Smooth muscle cell (in vitro differentiated cells): ENCODE measurements at regions not wholly inside any gene's neighbourhood (a gene's known extent, or its start where the extent isn't known, plus 50 kb on each side); places are given as distances from the start of the nearest gene placed in this dataset.

Experiments
- DNase-seq: peaks from one replicate; lab custom pipeline; 2025; ENCODE audit not compliant: unreplicated experiment; lab: John Stamatoyannopoulos, UW
- H2AFZ ChIP-seq: fragments of 200-600 bp; sonication (generic); 2 replicates; pipeline ENCODE4 v1.6.0; 2016; ENCODE audit warnings: antibody characterized with exemption, low read depth, mild to moderate bottlenecking
- H3F3A ChIP-seq: fragments of 200-600 bp; sonication (generic); 2 replicates; pipeline ENCODE4 v1.6.0; 2017; ENCODE audit warnings: antibody characterized with exemption, low read depth
- H3K27ac ChIP-seq: fragments of 200-600 bp; sonication (generic); 2 replicates; pipeline ENCODE4 v1.5.1; 2016; ENCODE audit warnings: low read depth, mild to moderate bottlenecking
- H3K27me3 ChIP-seq: fragments of 200-600 bp; sonication (generic); 2 replicates; pipeline ENCODE4 v1.6.1; 2016; ENCODE audit warnings: low read depth, mild to moderate bottlenecking
- H3K36me3 ChIP-seq: fragments of 200-600 bp; sonication (generic); 2 replicates; pipeline ENCODE4 v1.5.1; 2016; ENCODE audit warnings: low read depth
- H3K4me1 ChIP-seq: fragments of 200-600 bp; sonication (generic); 2 replicates; pipeline ENCODE4 v1.5.1; 2016; ENCODE audit warnings: low read depth
- H3K4me2 ChIP-seq: fragments of 200-600 bp; sonication (generic); 2 replicates; pipeline ENCODE4 v1.6.0; 2016; ENCODE audit warnings: mild to moderate bottlenecking
- H3K4me3 ChIP-seq: fragments of 200-600 bp; sonication (generic); 2 replicates; pipeline ENCODE4 v1.5.1; 2016; ENCODE audit warnings: mild to moderate bottlenecking
- H3K79me2 ChIP-seq: fragments of 200-600 bp; sonication (generic); 2 replicates; pipeline ENCODE4 v1.6.0; 2016; ENCODE audit warnings: low read depth, mild to moderate bottlenecking
- H3K9ac ChIP-seq: fragments of 200-600 bp; sonication (generic); 2 replicates; pipeline ENCODE4 v1.6.0; 2016; ENCODE audit warnings: low read depth
- H3K9me3 ChIP-seq: fragments of 200-600 bp; sonication (generic); replicated peaks from 2 replicates; pipeline ENCODE4 v1.5.1; 2016; ENCODE audit warnings: low read depth
- H4K20me1 ChIP-seq: fragments of 200-600 bp; sonication (generic); 2 replicates; pipeline ENCODE4 v1.6.0; 2016; ENCODE audit warnings: low read depth
- WGBS: methylation state at CpG from one replicate; pipeline ENCODE4 v1.1.7; 2016; ENCODE audit warnings: low lambda C conversion rate; 5-methylcytosine and 5-hydroxymethylcytosine counted together
- TF ChIP-seq, protein P1 (sequence below): fragments of 200-600 bp; sonication (generic); IDR thresholded peaks from 2 replicates; pipeline ENCODE4 v1.5.1; 2017; ENCODE audit warnings: borderline replicate concordance, mild to moderate bottlenecking, antibody characterized with exemption; ENCODE audit not compliant: insufficient read depth, poor library complexity, severe bottlenecking

DNA sequence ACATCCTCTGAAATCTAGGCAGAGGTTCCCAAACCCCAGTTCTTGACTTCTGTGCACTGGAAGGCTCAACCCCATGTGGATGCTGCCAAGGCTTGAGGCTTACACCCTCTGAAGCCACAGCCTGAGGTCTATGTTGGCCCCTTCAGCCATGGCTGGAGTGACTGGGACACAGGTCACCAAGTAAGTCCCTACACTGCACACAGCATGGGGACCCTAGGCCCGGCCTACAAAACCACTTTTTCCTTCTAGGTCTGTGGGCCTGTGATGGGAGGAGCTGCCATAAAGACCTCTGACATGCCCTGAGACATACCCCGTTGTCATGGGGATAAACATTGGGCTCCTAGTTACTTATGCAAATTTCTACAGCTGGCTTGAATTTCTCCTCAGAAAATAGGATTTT, 418.8 kb upstream of the CCNH start:
- TF ChIP-seq, protein P1, sequence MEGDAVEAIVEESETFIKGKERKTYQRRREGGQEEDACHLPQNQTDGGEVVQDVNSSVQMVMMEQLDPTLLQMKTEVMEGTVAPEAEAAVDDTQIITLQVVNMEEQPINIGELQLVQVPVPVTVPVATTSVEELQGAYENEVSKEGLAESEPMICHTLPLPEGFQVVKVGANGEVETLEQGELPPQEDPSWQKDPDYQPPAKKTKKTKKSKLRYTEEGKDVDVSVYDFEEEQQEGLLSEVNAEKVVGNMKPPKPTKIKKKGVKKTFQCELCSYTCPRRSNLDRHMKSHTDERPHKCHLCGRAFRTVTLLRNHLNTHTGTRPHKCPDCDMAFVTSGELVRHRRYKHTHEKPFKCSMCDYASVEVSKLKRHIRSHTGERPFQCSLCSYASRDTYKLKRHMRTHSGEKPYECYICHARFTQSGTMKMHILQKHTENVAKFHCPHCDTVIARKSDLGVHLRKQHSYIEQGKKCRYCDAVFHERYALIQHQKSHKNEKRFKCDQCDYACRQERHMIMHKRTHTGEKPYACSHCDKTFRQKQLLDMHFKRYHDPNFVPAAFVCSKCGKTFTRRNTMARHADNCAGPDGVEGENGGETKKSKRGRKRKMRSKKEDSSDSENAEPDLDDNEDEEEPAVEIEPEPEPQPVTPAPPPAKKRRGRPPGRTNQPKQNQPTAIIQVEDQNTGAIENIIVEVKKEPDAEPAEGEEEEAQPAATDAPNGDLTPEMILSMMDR, result no peak
- no peaks in the 10 kb centered on the region for H4K20me1 ChIP-seq
- no peak overlapping the region for H3K27ac ChIP-seq
- H3K4me1 ChIP-seq, result no peaks in the 10 kb centered on the region
- 90% methylated on average over 2 of the region's 2 CpGs for WGBS
- no peaks in the 10 kb centered on the region for H3K27me3 ChIP-seq
- H3F3A ChIP-seq, result no peaks in the 10 kb centered on the region
- no peaks in the 10 kb centered on the region for H3K79me2 ChIP-seq
- no peak overlapping the region for H3K4me3 ChIP-seq
- H2AFZ ChIP-seq, result no peak overlapping the region
- no peak overlapping the region for H3K4me2 ChIP-seq
- peaks cover 8% of the 10 kb centered on the region for H3K9me3 ChIP-seq
- H3K9ac ChIP-seq, result no peak overlapping the region
- H3K36me3 ChIP-seq, result no peaks in the 10 kb centered on the region
- DNase-seq, result no peak

DNA sequence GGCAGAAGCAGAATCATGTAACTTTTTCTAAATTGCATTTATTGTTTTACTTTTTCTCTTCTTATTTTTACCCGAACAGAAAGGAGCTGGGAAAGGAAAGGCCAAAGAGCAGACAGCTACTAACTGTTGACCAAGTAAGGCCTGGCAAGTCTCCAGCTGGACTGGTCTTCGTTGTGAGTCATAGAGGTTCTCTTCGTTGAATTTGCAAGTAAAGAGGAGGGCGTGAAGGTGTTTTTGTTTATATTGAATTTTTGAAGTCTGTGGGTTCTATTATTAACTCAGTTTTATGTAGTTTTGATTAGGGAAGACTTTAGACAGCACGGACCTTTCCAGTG, 416.5 kb upstream of the CCNH start:
- Histone ChIP-seq H3K79me2 (no peaks in the 10 kb centered on the region), H3K9ac (no peak overlapping the region), H3K27me3 (no peaks in the 10 kb centered on the region), H2AFZ (no peak overlapping the region), H3K36me3 (no peaks in the 10 kb centered on the region), H3K4me2 (peak overlapping the region; percentile 47), H4K20me1 (no peaks in the 10 kb centered on the region), H3K4me3 (no peak overlapping the region), H3K27ac (peak overlapping the region; percentile 65), H3K9me3 (peaks cover 8% of the 10 kb centered on the region), H3F3A (no peaks in the 10 kb centered on the region), H3K4me1 (no peaks in the 10 kb centered on the region)
- WGBS, result 56% methylated on average over 5 of the region's 5 CpGs
- TF ChIP-seq, protein P1, result no peak
- no peak for DNase-seq

DNA sequence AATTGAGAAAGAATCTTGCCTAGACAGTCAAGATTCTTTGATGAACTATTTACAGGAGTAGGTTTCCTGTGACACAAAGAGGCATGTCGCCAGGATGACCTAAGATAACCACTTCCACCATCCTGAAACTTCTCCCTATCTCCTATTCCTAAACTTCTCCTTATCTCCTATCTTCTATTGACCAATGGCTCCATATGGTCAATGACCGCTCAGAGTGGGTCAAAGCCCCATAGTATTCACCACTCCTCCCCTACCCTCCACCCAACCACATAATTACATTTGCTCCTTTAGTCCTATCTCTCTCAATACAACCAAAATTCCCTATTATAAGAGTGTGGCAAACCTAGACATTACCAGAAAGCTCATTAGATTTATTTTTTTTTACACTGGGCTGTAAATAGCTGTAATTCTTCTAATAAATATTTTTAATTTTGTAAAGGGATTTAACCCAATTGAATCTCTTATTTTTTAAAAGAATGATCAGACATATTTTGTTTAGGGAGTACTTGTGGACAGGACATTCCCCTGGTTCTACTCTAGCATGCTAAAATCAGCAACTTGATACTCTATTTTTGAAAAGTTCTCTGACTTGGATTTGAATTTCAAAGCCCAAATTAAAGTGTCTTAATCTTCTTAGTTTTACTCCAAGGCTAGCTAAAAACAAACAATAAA, 416.0 kb upstream of the CCNH start:
- Histone ChIP-seq H4K20me1 (no peaks in the 10 kb centered on the region), H3K27me3 (no peaks in the 10 kb centered on the region), H3F3A (no peaks in the 10 kb centered on the region), H3K9ac (no peak overlapping the region), H3K4me2 (peak overlapping the region; percentile 47), H3K4me3 (no peak overlapping the region), H3K79me2 (no peaks in the 10 kb centered on the region), H3K27ac (peak overlapping the region; percentile 65), H3K4me1 (no peaks in the 10 kb centered on the region), H2AFZ (no peak overlapping the region), H3K9me3 (peaks cover 8% of the 10 kb centered on the region), H3K36me3 (no peaks in the 10 kb centered on the region)
- 85% methylated on average over 2 of the region's 2 CpGs for WGBS
- DNase-seq, result no peak
- TF ChIP-seq, protein P1, result no peak

- H3K27ac ChIP-seq, result no peak overlapping the region
- no peaks in the 10 kb centered on the region for H3K79me2 ChIP-seq
- H3F3A ChIP-seq, result no peaks in the 10 kb centered on the region
- H3K36me3 ChIP-seq, result no peaks in the 10 kb centered on the region
- no peak for DNase-seq
- no peaks in the 10 kb centered on the region for H4K20me1 ChIP-seq
- no peak overlapping the region for H3K4me3 ChIP-seq
- TF ChIP-seq, protein P1, result no peak
- H3K27me3 ChIP-seq, result no peaks in the 10 kb centered on the region
- peak overlapping the region; percentile 50 for H3K4me2 ChIP-seq
- H3K9me3 ChIP-seq, result peaks cover 8% of the 10 kb centered on the region
- no peak overlapping the region for H3K9ac ChIP-seq
- no peak overlapping the region for H2AFZ ChIP-seq
- H3K4me1 ChIP-seq, result no peaks in the 10 kb centered on the region
- WGBS, result 69% methylated on average over 8 of the region's 8 CpGs
Observed at GRCh38 chr5:87827539-87827938, 414.8 kb upstream of the CCNH start.
